B cell (primary cell): ENCODE measurements at regions not wholly inside any gene's neighbourhood (a gene's known extent, or its start where the extent isn't known, plus 50 kb on each side); places are given as distances from the start of the nearest gene placed in this dataset.

Experiments
- ATAC-seq: fragments of 200-7000 bp; cut with Tn5 transposase; one replicate; pipeline ENCODE4 v1.10.0; 2021; ENCODE audit warnings: low read depth, mild to moderate bottlenecking, moderate number of reproducible peaks, moderate library complexity
- CTCF ChIA-PET: fragments of 350-600 bp; sonication (Branson Sonifier 250); formaldehyde crosslinking; loops from one replicate; lab custom pipeline; 2021; ENCODE audit warnings: antibody characterized with exemption, inconsistent platforms; lab: Charles Lee
- POLR2A ChIA-PET: fragments of 350-600 bp; sonication (Branson Sonifier 250); formaldehyde crosslinking; loops from one replicate; lab custom pipeline; 2021; ENCODE audit warnings: antibody characterized with exemption; lab: Charles Lee
- DNase-seq: peaks from one replicate; pipeline ENCODE4 v3.0.0; 2013
- H2AFZ ChIP-seq: 2 replicates; pipeline ENCODE4 v1.6.1; 2012; ENCODE audit warnings: mild to moderate bottlenecking, low read depth, low read length; ENCODE audit not compliant: insufficient read depth, poor library complexity, severe bottlenecking
- H3K27ac ChIP-seq, 2 donors: 1 replicate in 1 of 2; 2 replicates in 1 of 2; pipeline ENCODE4 v1.5.1; 2012 to 2013; ENCODE audit warnings: low read length in 2 of 2, mild to moderate bottlenecking in 2 of 2, moderate library complexity in 1 of 2
- H3K27me3 ChIP-seq, 4 experiments: fragments of 200-600 bp in 1 of 4; sonication (generic) in 1 of 4; replicated peaks in 1 of 4; 1 replicate in 2 of 4; 2 replicates in 2 of 4; pipeline versions ENCODE4 v1.6.1 to v1.7.0; 2013 to 2016; ENCODE audit warnings: low read length in 3 of 4, mild to moderate bottlenecking in 2 of 4, mixed read lengths in 1 of 4, moderate library complexity in 1 of 4; ENCODE audit not compliant: insufficient read depth in 4 of 4, control insufficient read depth in 3 of 4; ENCODE audit errors: control extremely low read depth in 1 of 4
- H3K36me3 ChIP-seq, 2 experiments: replicated peaks in 1 of 2; 1 replicate in 1 of 2; 2 replicates in 1 of 2; pipeline versions ENCODE4 v1.6.1 to v1.7.1; 2013; ENCODE audit warnings: low read length in 1 of 2; ENCODE audit not compliant: insufficient read depth in 2 of 2, control insufficient read depth in 1 of 2; ENCODE audit errors: control extremely low read depth in 1 of 2, extremely low read depth in 1 of 2
- H3K4me1 ChIP-seq, 2 donors: fragments of 200-600 bp in 1 of 2; sonication (generic) in 1 of 2; 1 replicate in 1 of 2; 2 replicates in 1 of 2; pipeline versions ENCODE4 v1.5.1 to v1.6.1; 2013 to 2017; ENCODE audit warnings: low read length in 2 of 2; ENCODE audit not compliant: control insufficient read depth in 2 of 2, insufficient read depth in 2 of 2
- H3K4me2 ChIP-seq: replicated peaks from 2 replicates; pipeline ENCODE3; 2012; ENCODE audit warnings: mild to moderate bottlenecking, low read depth, low read length; ENCODE audit not compliant: poor library complexity, severe bottlenecking
- H3K4me3 ChIP-seq, 5 experiments: fragments of 200-600 bp in 1 of 5; sonication (generic) in 1 of 5; 1 replicate in 3 of 5; 2 replicates in 2 of 5; pipeline versions ENCODE4 v1.5.1 to v1.7.0; 2011 to 2016; ENCODE audit warnings: low read length in 4 of 5, mild to moderate bottlenecking in 4 of 5, low read depth in 2 of 5, control low read depth in 1 of 5, moderate library complexity in 1 of 5; ENCODE audit not compliant: insufficient read depth in 1 of 5; ENCODE audit errors: control extremely low read depth in 1 of 5, extremely low read depth in 1 of 5
- H3K79me2 ChIP-seq: fragments of 200-600 bp; sonication (generic); one replicate; pipeline ENCODE4 v1.6.0; 2016; ENCODE audit warnings: low read length; ENCODE audit not compliant: control insufficient read depth, insufficient read depth
- H3K9ac ChIP-seq: fragments of 200-600 bp; sonication (generic); 2 replicates; pipeline ENCODE4 v1.6.1; 2017; ENCODE audit warnings: mild to moderate bottlenecking, low read length, moderate library complexity
- H3K9me3 ChIP-seq, 3 donors: one replicate each; pipeline versions ENCODE4 v1.6.1 to v1.7.1; 2013; ENCODE audit warnings: low read length in 2 of 3; ENCODE audit not compliant: control insufficient read depth in 2 of 3, insufficient read depth in 1 of 3; ENCODE audit errors: control extremely low read depth in 1 of 3
- H4K20me1 ChIP-seq: 2 replicates; pipeline ENCODE4 v1.6.0; 2012; ENCODE audit warnings: mild to moderate bottlenecking, low read length; ENCODE audit not compliant: insufficient read depth, control insufficient read depth, poor library complexity, severe bottlenecking
- H3K27ac Mint-ChIP-seq: one replicate; pipeline ENCODE4 v1.8.0; 2021; ENCODE audit warnings: mixed read lengths
- H3K27me3 Mint-ChIP-seq: one replicate; pipeline ENCODE4 v1.8.0; 2021; ENCODE audit warnings: mixed read lengths
- H3K4me1 Mint-ChIP-seq: one replicate; pipeline ENCODE4 v1.8.0; 2021; ENCODE audit warnings: mixed read lengths
- H3K4me3 Mint-ChIP-seq: one replicate; pipeline ENCODE4 v1.8.0; 2021; ENCODE audit warnings: mixed read lengths
- H3K9me3 Mint-ChIP-seq: one replicate; pipeline ENCODE4 v1.8.0; 2022; ENCODE audit warnings: mixed read lengths; ENCODE audit not compliant: insufficient read depth
- CTCF ChIP-seq: fragments of 200-600 bp; IDR thresholded peaks from one replicate; pipeline ENCODE4 v1.8.0; 2022; ENCODE audit warnings: antibody characterized with exemption, mild to moderate bottlenecking
- EZH2 ChIP-seq: IDR thresholded peaks from 2 replicates; pipeline ENCODE4 v1.6.1; 2012; ENCODE audit warnings: borderline replicate concordance, low read depth, mild to moderate bottlenecking, moderate library complexity, low read length; ENCODE audit not compliant: insufficient read depth, poor library complexity, severe bottlenecking
- WGBS: methylation state at CpG from one replicate; pipeline ENCODE4 v1.1.5; 2013; ENCODE audit warnings: missing lambda C conversion rate; ENCODE audit not compliant: insufficient coverage; 5-methylcytosine and 5-hydroxymethylcytosine counted together
- intact Hi-C: fragments of 100-400 bp; cut with micrococcal nuclease; formaldehyde crosslinking; loops from one replicate; pipeline ENCODE4 v1.10.0; 2022

DNA sequence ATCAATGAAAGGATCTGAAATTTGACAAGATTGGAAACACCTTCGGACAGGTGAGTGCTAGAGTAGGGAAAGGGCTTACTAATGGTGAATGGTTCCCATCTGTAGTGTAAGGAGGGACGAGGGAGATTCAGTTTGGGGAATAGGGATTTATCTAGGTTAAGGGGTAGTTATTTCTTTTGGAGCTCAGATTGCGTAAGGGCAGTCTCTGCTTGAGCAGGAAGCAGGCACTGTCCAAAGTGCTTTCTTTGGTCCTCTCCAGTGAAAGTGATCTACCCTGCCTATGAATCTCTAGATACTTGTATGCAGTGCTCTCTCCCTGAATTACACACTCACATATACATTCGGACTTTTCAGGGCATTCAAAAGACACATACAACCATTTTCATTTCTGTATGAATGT is 272.9 kb upstream of the FIGN start:
- Mint-ChIP-seq H3K4me3 (no peak overlapping the region), H3K27ac (no peak overlapping the region), H3K4me1 (no peaks in the 10 kb centered on the region), H3K27me3 (no peaks in the 10 kb centered on the region), H3K9me3 (peaks cover 2% of the 10 kb centered on the region)
- H2AFZ ChIP-seq, result no peak overlapping the region
- CTCF ChIA-PET, result no interaction called here
- DNase-seq, result no peak
- no peak overlapping the region for H3K9ac ChIP-seq
- intact Hi-C loops, result no loop called here
- POLR2A ChIA-PET, result no interaction called here
- H3K4me3 ChIP-seq, result no peak overlapping the region
- TF ChIP-seq EZH2 (no peak), CTCF (no peak)
- no peaks in the 10 kb centered on the region for H3K4me1 ChIP-seq
- no peak for ATAC-seq
- no peaks in the 10 kb centered on the region for H4K20me1 ChIP-seq
- WGBS, result 100% methylated on average over 2 of the region's 4 CpGs
- no peaks in the 10 kb centered on the region for H3K79me2 ChIP-seq
- H3K4me2 ChIP-seq, result no peak overlapping the region
- H3K27ac ChIP-seq, result no peak overlapping the region
- no peaks in the 10 kb centered on the region for H3K36me3 ChIP-seq
- H3K9me3 ChIP-seq, result no peaks in the 10 kb centered on the region
- H3K27me3 ChIP-seq, result no peaks in the 10 kb centered on the region

DNA sequence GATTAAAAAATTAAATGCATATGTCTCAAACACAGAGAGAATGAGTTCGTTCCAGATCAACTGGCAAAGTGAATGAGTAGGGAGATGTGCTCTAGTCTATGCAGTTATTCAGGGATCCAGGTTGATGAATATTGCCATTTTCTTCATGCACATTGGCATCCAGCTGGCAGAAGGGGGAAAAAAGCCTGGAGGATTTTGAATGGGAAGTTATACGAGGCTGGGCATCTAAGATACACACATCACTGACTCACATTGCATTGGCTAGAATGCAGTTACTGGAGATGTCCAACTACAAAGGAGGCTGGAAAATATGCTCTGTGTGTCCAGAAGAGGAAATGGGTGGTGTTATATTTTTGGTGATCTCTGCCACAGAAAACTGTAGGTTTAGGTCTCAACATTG is 270.9 kb upstream of the FIGN start:
- ATAC-seq (no peak), DNase-seq (no peak)
- no peaks in the 10 kb centered on the region for H3K9me3 ChIP-seq
- no peaks in the 10 kb centered on the region for H3K27me3 ChIP-seq
- H3K4me3 ChIP-seq, result no peak overlapping the region
- CTCF ChIA-PET, result no interaction called here
- intact Hi-C loops, result no loop called here
- no peak for TF ChIP-seq EZH2
- no peak for TF ChIP-seq CTCF
- POLR2A ChIA-PET, result no interaction called here
- no peak overlapping the region for H3K27ac Mint-ChIP-seq
- no peaks in the 10 kb centered on the region for H3K27me3 Mint-ChIP-seq
- H3K4me1 Mint-ChIP-seq, result no peaks in the 10 kb centered on the region
- H3K9ac ChIP-seq, result no peak overlapping the region
- no peak overlapping the region for H3K27ac ChIP-seq
- no peak overlapping the region for H3K4me2 ChIP-seq
- peaks cover 2% of the 10 kb centered on the region for H3K9me3 Mint-ChIP-seq
- H3K79me2 ChIP-seq, result no peaks in the 10 kb centered on the region
- H3K4me3 Mint-ChIP-seq, result no peak overlapping the region
- H4K20me1 ChIP-seq, result no peaks in the 10 kb centered on the region
- no peak overlapping the region for H2AFZ ChIP-seq
- WGBS, result no CpG with 5 or more reads among the region's 2 CpGs
- no peaks in the 10 kb centered on the region for H3K36me3 ChIP-seq
- no peaks in the 10 kb centered on the region for H3K4me1 ChIP-seq
